DOHH2 (cell line): ENCODE measurements at regions not wholly inside any gene's neighbourhood (a gene's known extent, or its start where the extent isn't known, plus 50 kb on each side); places are given as distances from the start of the nearest gene placed in this dataset.

Source experiments
- CTCF ChIP-seq: fragments of 200-600 bp; sonication (generic); IDR thresholded peaks from one replicate; pipeline ENCODE4 v1.5.1; 2014; ENCODE audit warnings: antibody characterized with exemption, mild to moderate bottlenecking, low read depth, low read length; ENCODE audit not compliant: poor library complexity, severe bottlenecking
- EZH2phosphoT487 ChIP-seq: fragments of 200-600 bp; sonication (generic); IDR thresholded peaks from 2 replicates; pipeline ENCODE4 v1.6.1; 2017; ENCODE audit warnings: borderline replicate concordance, mild to moderate bottlenecking, antibody characterized with exemption, low read length, moderate library complexity, mixed read lengths

- TF ChIP-seq CTCF (no peak), EZH2phosphoT487 (no peak)
Observed at GRCh38 chr6:120671519-120671918, 662.8 kb downstream of the TBC1D32 start.
